GM23338 (cell line): ENCODE measurements at regions not wholly inside any gene's neighbourhood (a gene's known extent, or its start where the extent isn't known, plus 50 kb on each side); places are given as distances from the start of the nearest gene placed in this dataset.

Source experiments
- ATAC-seq: fragments of 200-7000 bp; cut with Tn5 transposase; 3 replicates; pipeline ENCODE4 v1.9.1; 2020
- DNase-seq: peaks from one replicate; pipeline ENCODE4 v3.0.0-alpha.2; 2015; ENCODE audit warnings: low spot score
- H2AFZ ChIP-seq: fragments of 200-600 bp; sonication (generic); 2 replicates; pipeline ENCODE4 v1.8.0; 2016; ENCODE audit warnings: antibody characterized with exemption, mild to moderate bottlenecking, moderate library complexity
- H3F3A ChIP-seq: fragments of 200-600 bp; sonication (generic); replicated peaks from 2 replicates; pipeline ENCODE4 v1.8.0; 2017; ENCODE audit warnings: antibody characterized with exemption, mixed run types, low read depth
- H3K27ac ChIP-seq: fragments of 200-600 bp; sonication (generic); 2 replicates; pipeline ENCODE4 v1.6.1; 2016; ENCODE audit warnings: low read depth
- H3K27me3 ChIP-seq: fragments of 200-600 bp; sonication (generic); 2 replicates; pipeline ENCODE4 v1.8.0; 2016; ENCODE audit warnings: mild to moderate bottlenecking, mixed run types, moderate library complexity; ENCODE audit not compliant: insufficient read depth
- H3K36me3 ChIP-seq: fragments of 200-600 bp; sonication (generic); 2 replicates; pipeline ENCODE4 v1.8.0; 2016; ENCODE audit warnings: mild to moderate bottlenecking; ENCODE audit not compliant: insufficient read depth
- H3K4me1 ChIP-seq: fragments of 200-600 bp; sonication (generic); 2 replicates; pipeline ENCODE4 v1.8.0; 2016; ENCODE audit warnings: mild to moderate bottlenecking, moderate library complexity; ENCODE audit not compliant: insufficient read depth
- H3K4me2 ChIP-seq: fragments of 200-600 bp; sonication (generic); 2 replicates; pipeline ENCODE4 v1.7.1; 2017; ENCODE audit warnings: mixed run types
- H3K4me3 ChIP-seq: fragments of 200-600 bp; sonication (generic); 2 replicates; pipeline ENCODE4 v1.6.1; 2016; ENCODE audit warnings: mixed run types
- H3K79me2 ChIP-seq: fragments of 200-600 bp; sonication (generic); replicated peaks from 2 replicates; pipeline ENCODE4 v1.8.0; 2017; ENCODE audit warnings: mild to moderate bottlenecking; ENCODE audit not compliant: insufficient read depth
- H3K9me2 ChIP-seq: fragments of 200-600 bp; sonication (generic); 2 replicates; pipeline ENCODE4 v1.8.0; 2017; ENCODE audit not compliant: insufficient read depth
- H4K20me1 ChIP-seq: fragments of 200-600 bp; sonication (generic); replicated peaks from 2 replicates; pipeline ENCODE4 v1.8.0; 2017; ENCODE audit warnings: mild to moderate bottlenecking; ENCODE audit not compliant: insufficient read depth
- H3K27ac Mint-ChIP-seq: 2 replicates; pipeline ENCODE4 v1.8.0; 2020; ENCODE audit warnings: inconsistent platforms, mild to moderate bottlenecking, moderate library complexity, mixed read lengths
- H3K27me3 Mint-ChIP-seq: 3 replicates; pipeline ENCODE4 v1.8.0; 2022; ENCODE audit warnings: low read depth, mild to moderate bottlenecking, moderate library complexity, mixed read lengths, inconsistent platforms; ENCODE audit not compliant: insufficient read depth, poor library complexity
- H3K36me3 Mint-ChIP-seq: 3 replicates; pipeline ENCODE4 v1.8.0; 2021; ENCODE audit warnings: low read depth, mild to moderate bottlenecking, inconsistent platforms, moderate library complexity, mixed read lengths
- H3K4me1 Mint-ChIP-seq: 3 replicates; pipeline ENCODE4 v1.8.0; 2020; ENCODE audit warnings: mild to moderate bottlenecking, inconsistent platforms, mixed read lengths
- H3K4me3 Mint-ChIP-seq: 3 replicates; pipeline ENCODE4 v1.8.0; 2021; ENCODE audit warnings: moderate library complexity, mild to moderate bottlenecking, inconsistent platforms, mixed read lengths
- H3K9me3 Mint-ChIP-seq: 3 replicates; pipeline ENCODE4 v1.8.0; 2020; ENCODE audit warnings: moderate library complexity, mild to moderate bottlenecking, inconsistent platforms, mixed read lengths
- EZH2 ChIP-seq: fragments of 200-600 bp; sonication (generic); IDR thresholded peaks from one replicate; pipeline ENCODE4 v1.8.0; 2017; ENCODE audit warnings: antibody characterized with exemption, mild to moderate bottlenecking, low read depth; ENCODE audit not compliant: unreplicated experiment
- NANOG ChIP-seq: IDR thresholded peaks from 2 replicates; pipeline ENCODE4 v1.6.1; 2016; ENCODE audit warnings: antibody characterized with exemption, borderline replicate concordance
- STAT1 ChIP-seq: IDR thresholded peaks from one replicate; pipeline ENCODE4 v1.6.1; 2016; ENCODE audit warnings: antibody characterized with exemption; ENCODE audit not compliant: unreplicated experiment
- ZNF114 ChIP-seq: fragments of 250-450 bp; sonication (Bioruptor Pico); IDR thresholded peaks from 2 replicates; pipeline ENCODE4 v1.5.0; 2020; ENCODE audit warnings: mild to moderate bottlenecking, moderate library complexity
- TF ChIP-seq, protein P1 (sequence below): IDR thresholded peaks from 2 replicates; pipeline ENCODE4 v1.6.1; 2016; ENCODE audit warnings: antibody characterized with exemption
- TF ChIP-seq, protein P2 (sequence below): fragments of 250-450 bp; sonication (Bioruptor Pico); IDR thresholded peaks from 2 replicates; pipeline ENCODE4 v1.5.0; 2020; ENCODE audit warnings: mild to moderate bottlenecking, moderate library complexity

DNA sequence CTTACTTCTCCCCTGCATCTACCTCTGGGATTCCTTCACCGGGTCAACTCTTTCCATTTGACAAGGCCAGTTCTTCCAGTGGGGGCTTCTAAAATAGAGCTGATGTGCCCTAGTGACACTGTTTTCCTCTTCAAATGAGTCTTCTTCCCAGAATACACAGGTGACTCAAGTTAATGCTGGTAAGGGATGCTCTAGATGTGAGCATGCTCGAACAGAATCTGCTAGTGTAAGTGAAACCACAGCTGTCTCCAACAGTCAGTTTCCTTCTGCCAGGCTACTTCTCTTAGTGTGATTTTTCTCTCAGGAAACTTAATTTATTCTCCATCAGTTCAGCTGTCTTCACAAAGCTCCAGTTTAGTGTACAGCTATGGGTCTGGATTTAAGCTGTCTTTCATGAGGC is 194.9 kb upstream of the C1orf87 start:
- Mint-ChIP-seq H3K27ac (no peak overlapping the region), H3K9me3 (0 out of 3 replicates have a peak, but pooled peaks cover 4% of the 10 kb centered on the region), H3K4me1 (no peaks in the 10 kb centered on the region), H3K27me3 (no peaks in the 10 kb centered on the region), H3K4me3 (no peak overlapping the region), H3K36me3 (0 out of 3 replicates have a peak, but pooled peaks cover 4% of the 10 kb centered on the region)
- Histone ChIP-seq H3K27ac (no peak overlapping the region), H3K36me3 (no peaks in the 10 kb centered on the region), H3K9me2 (no peaks in the 10 kb centered on the region), H4K20me1 (no peaks in the 10 kb centered on the region), H3K4me1 (no peaks in the 10 kb centered on the region), H3K4me3 (no peak overlapping the region), H3K79me2 (no peaks in the 10 kb centered on the region), H3F3A (no peaks in the 10 kb centered on the region), H3K4me2 (no peak overlapping the region), H2AFZ (no peak overlapping the region), H3K27me3 (no peaks in the 10 kb centered on the region)
- no peak for DNase-seq
- TF ChIP-seq ZNF114 (CRISPR knock-in tag), result no peak
- TF ChIP-seq, protein P1, sequence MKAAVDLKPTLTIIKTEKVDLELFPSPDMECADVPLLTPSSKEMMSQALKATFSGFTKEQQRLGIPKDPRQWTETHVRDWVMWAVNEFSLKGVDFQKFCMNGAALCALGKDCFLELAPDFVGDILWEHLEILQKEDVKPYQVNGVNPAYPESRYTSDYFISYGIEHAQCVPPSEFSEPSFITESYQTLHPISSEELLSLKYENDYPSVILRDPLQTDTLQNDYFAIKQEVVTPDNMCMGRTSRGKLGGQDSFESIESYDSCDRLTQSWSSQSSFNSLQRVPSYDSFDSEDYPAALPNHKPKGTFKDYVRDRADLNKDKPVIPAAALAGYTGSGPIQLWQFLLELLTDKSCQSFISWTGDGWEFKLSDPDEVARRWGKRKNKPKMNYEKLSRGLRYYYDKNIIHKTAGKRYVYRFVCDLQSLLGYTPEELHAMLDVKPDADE, result no peak
- no peak for TF ChIP-seq EZH2
- no peak for TF ChIP-seq NANOG
- no peak for TF ChIP-seq STAT1
- TF ChIP-seq, protein P2, sequence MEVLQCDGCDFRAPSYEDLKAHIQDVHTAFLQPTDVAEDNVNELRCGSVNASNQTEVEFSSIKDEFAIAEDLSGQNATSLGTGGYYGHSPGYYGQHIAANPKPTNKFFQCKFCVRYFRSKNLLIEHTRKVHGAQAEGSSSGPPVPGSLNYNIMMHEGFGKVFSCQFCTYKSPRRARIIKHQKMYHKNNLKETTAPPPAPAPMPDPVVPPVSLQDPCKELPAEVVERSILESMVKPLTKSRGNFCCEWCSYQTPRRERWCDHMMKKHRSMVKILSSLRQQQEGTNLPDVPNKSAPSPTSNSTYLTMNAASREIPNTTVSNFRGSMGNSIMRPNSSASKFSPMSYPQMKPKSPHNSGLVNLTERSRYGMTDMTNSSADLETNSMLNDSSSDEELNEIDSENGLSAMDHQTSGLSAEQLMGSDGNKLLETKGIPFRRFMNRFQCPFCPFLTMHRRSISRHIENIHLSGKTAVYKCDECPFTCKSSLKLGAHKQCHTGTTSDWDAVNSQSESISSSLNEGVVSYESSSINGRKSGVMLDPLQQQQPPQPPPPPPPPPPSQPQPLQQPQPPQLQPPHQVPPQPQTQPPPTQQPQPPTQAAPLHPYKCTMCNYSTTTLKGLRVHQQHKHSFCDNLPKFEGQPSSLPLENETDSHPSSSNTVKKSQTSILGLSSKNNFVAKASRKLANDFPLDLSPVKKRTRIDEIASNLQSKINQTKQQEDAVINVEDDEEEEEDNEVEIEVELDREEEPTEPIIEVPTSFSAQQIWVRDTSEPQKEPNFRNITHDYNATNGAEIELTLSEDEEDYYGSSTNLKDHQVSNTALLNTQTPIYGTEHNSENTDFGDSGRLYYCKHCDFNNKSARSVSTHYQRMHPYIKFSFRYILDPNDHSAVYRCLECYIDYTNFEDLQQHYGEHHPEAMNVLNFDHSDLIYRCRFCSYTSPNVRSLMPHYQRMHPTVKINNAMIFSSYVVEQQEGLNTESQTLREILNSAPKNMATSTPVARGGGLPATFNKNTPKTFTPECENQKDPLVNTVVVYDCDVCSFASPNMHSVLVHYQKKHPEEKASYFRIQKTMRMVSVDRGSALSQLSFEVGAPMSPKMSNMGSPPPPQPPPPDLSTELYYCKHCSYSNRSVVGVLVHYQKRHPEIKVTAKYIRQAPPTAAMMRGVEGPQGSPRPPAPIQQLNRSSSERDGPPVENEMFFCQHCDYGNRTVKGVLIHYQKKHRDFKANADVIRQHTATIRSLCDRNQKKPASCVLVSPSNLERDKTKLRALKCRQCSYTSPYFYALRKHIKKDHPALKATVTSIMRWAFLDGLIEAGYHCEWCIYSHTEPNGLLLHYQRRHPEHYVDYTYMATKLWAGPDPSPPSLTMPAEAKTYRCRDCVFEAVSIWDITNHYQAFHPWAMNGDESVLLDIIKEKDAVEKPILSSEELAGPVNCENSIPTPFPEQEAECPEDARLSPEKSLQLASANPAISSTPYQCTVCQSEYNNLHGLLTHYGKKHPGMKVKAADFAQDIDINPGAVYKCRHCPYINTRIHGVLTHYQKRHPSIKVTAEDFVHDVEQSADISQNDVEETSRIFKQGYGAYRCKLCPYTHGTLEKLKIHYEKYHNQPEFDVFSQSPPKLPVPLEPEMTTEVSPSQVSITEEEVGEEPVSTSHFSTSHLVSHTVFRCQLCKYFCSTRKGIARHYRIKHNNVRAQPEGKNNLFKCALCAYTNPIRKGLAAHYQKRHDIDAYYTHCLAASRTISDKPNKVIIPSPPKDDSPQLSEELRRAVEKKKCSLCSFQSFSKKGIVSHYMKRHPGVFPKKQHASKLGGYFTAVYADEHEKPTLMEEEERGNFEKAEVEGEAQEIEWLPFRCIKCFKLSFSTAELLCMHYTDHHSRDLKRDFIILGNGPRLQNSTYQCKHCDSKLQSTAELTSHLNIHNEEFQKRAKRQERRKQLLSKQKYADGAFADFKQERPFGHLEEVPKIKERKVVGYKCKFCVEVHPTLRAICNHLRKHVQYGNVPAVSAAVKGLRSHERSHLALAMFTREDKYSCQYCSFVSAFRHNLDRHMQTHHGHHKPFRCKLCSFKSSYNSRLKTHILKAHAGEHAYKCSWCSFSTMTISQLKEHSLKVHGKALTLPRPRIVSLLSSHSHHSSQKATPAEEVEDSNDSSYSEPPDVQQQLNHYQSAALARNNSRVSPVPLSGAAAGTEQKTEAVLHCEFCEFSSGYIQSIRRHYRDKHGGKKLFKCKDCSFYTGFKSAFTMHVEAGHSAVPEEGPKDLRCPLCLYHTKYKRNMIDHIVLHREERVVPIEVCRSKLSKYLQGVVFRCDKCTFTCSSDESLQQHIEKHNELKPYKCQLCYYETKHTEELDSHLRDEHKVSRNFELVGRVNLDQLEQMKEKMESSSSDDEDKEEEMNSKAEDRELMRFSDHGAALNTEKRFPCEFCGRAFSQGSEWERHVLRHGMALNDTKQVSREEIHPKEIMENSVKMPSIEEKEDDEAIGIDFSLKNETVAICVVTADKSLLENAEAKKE (CRISPR knock-in tag), result no peak
- no peak for ATAC-seq
